C4-2B (cell line): ENCODE measurements at regions not wholly inside any gene's neighbourhood (a gene's known extent, or its start where the extent isn't known, plus 50 kb on each side); places are given as distances from the start of the nearest gene placed in this dataset.

Experiments
- ZFX ChIP-seq: fragments of 450-650 bp; IDR thresholded peaks from 2 replicates; pipeline ENCODE4 v1.6.1; 2017
- TF ChIP-seq, protein P1 (sequence below): fragments of 450-650 bp; conservative IDR thresholded peaks from 2 replicates; pipeline ENCODE4 v1.5.1; 2017; ENCODE audit warnings: mild to moderate bottlenecking

DNA sequence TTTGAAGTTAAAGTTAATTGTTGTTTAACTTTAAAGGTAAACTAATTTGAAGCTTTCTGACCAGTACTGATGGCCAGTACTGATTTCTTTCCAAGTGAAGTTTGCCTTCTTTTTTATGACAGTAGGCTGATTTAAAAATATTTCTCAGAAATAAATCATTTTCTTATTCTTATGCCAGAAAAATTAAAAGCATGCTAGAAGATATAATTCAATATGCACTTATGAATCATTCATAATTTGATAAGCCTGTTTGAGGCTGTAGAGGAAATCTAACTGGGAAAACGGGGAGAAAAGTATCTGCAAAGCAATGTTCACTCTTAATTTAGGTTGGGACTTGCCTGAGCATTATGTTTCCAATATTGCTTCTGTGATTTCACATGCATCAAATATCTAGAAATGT, 1112.0 kb upstream of the INTU start:
- TF ChIP-seq, protein P1, sequence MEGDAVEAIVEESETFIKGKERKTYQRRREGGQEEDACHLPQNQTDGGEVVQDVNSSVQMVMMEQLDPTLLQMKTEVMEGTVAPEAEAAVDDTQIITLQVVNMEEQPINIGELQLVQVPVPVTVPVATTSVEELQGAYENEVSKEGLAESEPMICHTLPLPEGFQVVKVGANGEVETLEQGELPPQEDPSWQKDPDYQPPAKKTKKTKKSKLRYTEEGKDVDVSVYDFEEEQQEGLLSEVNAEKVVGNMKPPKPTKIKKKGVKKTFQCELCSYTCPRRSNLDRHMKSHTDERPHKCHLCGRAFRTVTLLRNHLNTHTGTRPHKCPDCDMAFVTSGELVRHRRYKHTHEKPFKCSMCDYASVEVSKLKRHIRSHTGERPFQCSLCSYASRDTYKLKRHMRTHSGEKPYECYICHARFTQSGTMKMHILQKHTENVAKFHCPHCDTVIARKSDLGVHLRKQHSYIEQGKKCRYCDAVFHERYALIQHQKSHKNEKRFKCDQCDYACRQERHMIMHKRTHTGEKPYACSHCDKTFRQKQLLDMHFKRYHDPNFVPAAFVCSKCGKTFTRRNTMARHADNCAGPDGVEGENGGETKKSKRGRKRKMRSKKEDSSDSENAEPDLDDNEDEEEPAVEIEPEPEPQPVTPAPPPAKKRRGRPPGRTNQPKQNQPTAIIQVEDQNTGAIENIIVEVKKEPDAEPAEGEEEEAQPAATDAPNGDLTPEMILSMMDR: no peak
- TF ChIP-seq ZFX: no peak
